GM21529 (cell line): ENCODE measurements at regions not wholly inside any gene's neighbourhood (a gene's known extent, or its start where the extent isn't known, plus 50 kb on each side); places are given as distances from the start of the nearest gene placed in this dataset.

ENCODE experiments used
- ATAC-seq: cut with Tn5 transposase; IDR thresholded peaks from one replicate; pipeline ENCODE4 v1.9.1; 2021; ENCODE audit not compliant: unreplicated experiment

DNA sequence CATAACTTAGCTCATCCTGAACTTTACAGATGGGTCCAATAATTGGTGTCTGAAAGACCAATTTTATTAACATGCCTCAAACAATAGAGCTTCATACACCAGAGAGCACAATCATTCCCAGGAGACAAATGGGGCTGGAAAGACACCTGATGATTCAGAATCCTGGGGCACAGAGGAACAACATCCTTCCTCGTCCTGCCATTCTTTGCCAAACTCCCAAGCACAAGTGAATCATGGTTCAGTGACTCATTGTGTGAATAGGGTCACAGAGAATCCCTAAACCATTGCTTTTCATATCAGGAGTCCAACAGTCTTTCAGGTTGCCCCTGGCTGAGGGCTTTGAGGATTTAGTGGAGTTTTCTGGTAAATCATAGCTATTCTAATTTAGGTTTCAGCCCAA lies 266.4 kb upstream of the BMP2 start:
- ATAC-seq, result no peak

DNA sequence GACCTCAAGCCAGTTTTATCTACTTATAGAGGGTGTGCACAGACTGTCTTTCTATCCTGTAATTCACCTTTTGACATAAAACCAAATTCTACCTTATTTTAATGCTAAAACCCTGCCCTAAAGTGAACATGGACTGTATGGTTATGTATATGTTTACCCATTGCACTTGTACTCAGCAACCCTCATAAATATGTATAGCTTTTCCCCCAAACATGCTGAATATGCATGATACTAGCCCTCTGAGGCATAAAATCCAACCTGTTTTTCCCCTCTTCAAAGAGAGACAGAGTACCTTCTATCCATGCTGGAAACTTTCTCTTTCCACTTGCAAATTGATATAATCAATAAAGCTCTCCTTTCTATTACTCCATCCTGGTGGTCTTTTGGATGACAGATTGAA lies 267.9 kb upstream of the BMP2 start:
- no peak for ATAC-seq

DNA sequence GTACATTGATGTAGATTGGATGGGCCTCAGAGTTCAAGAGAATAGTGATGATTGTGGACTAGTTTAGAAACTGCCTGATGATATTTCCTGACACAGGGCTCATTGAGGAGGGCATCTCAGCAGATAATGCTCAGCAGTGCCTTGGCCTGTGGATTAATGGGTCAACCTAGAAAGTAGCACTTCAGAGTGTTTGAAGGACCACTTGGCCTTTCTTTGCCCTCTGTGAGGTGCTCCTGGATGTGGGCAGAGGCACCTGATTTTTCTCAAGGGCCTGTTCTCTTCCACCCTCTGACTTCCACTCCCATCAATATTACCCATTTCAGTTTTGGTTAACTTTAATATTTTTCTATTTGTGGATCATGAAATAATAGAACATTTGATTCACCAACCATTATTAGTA lies 270.6 kb upstream of the BMP2 start:
- no peak for ATAC-seq

DNA sequence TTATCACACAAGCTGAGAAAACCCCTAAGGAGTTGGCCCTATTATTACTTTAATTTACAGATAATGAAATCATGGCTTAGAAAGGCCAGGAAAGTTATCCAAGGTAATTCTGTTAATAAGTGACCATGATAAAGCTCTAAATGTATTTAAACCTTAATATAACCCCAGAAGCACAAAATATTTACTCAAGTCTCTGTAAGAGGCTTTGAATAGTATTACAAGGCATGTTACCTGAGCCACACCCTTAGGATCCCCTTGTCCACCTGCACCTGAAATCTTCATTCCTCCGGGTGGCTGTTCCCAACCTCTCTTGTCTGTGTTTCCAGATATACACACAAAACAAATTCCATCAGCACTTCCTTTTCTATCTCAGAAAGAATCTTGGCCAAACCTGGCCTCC lies 271.6 kb upstream of the BMP2 start:
- no peak for ATAC-seq

DNA sequence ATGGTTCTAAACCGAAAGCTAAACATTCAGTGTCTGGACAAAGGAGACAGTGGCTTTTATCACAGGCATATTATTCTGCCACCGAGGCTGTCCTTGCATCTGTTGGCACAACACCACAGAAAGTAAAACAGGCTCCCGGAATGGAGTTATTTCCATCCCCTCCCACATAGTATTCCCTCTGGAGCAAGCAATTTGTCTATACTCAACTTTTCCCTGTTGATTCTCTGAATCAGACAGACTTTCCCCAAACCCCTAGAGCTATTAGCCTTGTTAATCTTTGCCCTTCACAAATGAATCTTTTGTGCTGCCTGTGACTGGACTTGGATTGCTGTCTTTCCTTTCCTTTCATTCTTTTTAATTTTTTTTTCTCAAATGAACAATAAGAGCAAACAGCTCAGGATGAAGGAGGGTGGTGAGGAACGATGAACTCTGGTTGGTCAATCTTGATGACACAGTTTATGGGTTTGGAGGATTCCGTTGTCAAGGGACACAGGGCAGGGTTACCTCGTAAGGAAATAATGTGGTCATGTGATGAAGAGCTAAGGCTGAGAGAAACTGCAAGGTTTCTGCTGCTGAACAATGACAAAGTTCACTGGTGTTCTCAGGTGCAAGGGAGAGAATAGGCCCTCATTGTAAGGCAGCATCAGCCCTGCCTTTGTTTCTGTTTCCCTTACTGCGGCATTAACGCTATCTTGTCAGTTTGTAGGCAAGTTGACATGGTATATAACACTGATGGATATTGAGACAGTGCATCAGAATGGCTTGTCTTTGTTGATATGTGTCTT lies 275.0 kb upstream of the BMP2 start:
- ATAC-seq, result no peak

DNA sequence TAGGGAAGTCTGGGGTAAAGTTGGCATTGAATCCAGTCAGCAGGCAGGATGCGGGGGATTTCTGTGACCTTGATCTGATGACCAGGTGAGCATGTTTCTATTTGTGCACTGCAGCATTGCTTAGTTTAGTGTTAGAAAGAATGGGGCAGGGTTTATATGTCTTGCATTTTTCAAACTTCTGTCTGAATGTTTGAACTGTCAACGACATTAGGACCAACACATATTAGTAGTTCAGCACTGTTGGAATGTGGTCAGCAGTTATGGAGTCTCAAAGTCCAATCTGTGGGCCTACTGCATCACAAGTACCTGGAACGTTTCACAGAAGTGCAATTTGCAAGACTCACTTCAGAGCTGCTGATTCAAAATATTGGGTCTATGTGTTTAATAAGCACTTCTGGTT lies 276.6 kb upstream of the BMP2 start:
- ATAC-seq, result no peak

DNA sequence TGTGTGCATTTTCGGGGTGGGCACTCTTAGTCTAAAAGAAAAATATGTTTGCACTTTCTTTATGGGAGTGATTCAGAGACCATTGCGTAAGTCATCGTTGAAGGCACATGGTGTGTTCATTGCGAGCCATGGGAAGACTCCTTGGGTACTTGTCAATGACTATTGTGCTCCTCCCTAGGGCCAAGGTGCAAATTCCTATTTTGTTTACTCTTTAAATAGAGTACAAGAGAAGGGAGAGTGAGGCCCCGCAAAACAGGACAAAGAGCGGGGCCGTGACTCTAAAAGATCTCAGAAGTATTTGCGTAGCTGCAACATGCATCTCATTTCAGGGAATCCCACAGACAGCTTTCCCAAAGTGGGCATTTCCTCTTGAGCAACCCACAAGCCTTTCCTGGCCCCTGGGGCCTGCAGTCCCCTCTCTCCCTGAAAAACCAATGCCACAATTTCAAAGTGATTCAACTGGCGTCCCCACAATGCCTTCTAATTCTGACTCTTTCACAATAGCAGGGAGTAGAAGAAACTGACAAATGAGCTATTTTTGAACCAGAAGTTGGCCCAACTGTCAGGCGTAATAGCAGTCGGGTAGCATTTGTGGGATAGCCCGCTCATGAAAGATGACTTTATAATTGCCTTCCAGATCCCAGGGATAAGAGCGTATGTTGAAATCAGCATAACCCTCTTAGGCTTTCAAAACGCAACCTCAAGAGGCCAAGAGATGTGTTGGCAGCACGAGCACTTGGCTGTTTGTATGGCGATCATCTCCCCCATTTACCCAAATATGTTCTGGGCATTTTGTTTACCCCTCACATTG lies 277.9 kb upstream of the BMP2 start:
- ATAC-seq, result no peak

DNA sequence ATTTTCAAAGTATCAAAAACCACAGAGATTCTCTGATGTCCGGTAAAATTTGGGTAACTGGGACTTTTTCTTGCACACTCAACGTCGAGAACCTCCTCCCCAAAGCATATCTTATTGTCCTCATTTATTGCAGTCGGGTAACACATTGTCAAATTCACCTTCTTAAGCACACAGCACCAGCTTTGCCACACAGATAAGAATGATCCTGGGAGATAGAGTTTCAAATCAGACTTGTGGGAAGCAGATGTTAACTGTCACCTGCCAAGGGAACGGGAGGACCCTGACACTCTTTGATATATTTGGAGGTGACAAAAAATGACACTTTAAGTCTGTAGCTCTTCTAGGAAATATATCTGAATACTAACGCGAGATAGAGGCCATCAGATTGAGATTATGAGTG lies 282.1 kb upstream of the BMP2 start:
- no peak for ATAC-seq

DNA sequence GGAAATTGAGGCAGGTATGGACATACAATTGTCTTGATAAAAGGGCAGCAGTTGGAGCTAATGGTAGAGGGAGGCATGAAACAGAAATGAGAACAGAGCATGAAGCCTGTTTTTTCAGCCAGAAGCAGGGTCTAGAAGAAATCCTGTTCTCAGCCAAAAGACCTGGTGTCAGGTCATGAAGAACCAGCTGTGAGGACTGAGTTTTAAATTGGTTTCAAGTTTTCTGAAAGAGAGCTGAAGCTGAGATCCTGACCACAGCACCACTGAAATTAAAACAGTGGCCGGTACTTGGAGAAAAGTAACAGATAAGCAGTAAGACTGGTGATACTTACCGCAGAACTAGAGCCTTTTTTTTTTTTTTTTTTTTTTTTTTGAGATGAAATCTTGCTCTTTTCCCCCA lies 283.8 kb upstream of the BMP2 start:
- ATAC-seq, result no peak

DNA sequence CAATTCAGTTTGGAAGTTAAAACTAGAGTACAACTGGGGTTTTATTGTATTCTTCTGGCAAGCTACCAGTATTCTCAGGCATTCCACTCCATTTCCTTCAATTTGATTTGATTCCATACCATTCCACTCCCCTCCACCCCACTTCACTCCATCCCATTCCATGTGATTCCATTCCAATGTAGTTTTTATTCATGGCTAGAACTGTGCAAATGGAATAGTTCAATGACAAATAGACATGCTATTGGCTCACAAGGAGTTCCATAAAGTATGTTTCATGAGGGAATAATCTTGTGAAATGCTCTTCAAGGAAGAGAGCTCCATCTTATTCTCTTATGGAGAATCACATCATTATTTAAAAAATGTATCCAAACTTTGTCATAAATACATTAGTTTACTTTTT lies 285.0 kb upstream of the BMP2 start:
- no peak for ATAC-seq

DNA sequence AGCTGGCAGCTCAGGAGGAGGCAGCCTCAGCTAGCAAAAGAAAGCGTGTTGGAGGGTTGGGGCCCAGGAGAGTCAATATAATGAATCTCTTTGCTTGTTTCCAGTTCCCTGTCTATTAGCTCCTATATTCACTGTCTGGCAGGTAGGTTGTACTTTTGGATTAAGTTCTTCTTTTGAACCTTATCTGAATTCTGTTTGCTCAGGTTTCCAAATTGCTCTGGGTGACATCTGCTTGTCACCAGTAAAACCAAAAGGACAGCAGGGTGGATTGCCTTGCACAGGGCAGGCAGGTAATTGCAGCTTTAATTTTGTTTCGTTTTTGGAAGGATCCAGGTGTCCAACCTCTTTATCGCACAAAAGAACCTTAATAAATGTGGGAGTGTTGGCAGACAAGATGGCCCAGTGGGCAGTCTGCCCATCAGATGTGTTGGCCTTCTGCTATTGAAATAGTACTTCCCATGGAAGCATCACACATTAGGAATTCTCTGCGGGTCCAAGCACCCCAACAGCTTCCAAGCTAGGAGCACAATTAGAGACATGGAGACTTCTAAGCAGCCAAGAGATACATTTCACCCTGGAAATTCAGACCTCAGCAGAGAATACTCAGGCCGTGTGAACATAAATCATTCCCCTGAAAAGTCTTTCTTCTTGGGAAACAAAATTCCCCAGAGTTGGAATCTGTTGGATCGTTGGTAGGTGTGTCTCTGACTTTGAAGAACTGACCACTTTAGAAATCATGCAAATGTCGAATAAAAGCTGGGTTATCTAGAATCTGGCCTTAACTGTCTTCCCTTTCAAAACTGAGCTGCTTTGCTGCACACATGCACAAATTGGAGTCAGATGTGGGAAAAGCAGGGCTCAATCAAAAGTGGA lies 286.9 kb upstream of the BMP2 start:
- ATAC-seq, result no peak

DNA sequence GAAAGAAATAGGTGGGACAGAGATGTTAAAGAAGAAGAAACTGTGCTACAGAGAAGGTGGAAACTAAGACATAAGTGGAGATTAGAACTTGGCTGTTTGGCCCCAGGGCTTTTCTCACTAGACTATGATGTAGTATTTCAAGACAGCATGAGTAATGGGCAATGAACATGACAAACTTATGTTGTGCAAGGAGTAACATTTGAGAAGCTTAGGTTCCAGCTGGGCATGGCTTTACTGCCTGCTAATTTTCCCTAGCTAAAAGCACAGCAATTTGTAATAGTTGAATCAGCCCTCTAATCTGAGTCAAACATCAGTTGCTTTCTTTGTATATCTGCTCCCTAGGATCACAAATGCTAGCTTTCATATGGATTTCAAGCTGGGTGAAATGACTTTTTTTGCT lies 294.3 kb upstream of the BMP2 start:
- no peak for ATAC-seq

DNA sequence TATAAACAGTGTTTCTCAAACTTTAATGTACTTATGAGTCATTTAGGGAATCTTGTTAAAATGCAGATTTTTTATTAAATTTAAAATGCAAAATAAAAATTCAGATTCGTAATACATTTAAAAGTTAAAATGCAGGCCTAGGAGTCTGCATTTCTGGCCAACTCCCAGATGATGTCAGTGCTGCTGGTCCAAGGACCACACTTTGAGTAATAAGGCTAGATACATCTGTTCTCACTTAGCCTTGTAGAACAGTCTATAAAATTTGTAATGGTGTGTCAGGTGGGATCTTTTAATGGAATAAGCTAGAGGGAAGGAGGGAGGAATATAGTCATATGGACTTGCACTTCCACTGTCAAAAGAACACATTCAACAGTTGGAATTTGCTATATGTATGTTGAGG lies 295.6 kb upstream of the BMP2 start:
- no peak for ATAC-seq

DNA sequence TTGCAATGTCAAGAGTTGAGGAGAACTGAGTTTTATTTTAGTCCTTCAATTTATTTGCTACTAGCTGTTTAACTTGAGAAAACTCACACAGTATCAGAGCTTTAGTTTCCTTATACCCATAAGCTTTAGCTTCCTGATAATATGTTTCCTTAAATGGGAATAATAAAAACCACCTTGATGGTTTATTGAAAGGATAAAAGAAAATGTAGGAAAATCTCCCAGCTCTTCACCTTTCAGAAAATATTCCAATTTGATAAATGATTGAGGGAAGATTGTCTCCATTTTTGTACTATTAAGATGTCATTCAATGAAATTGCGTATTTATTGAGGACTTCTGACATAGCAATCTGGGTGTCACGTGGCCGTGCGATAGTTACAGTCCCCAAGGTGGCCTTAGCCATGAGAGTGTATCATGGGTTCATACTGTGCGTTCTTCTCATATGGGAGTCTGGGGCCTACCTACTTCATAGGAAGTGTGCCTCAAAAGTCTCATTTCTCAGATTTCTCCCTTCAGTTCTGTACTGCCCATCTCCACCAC lies 296.3 kb upstream of the BMP2 start:
- no peak for ATAC-seq

DNA sequence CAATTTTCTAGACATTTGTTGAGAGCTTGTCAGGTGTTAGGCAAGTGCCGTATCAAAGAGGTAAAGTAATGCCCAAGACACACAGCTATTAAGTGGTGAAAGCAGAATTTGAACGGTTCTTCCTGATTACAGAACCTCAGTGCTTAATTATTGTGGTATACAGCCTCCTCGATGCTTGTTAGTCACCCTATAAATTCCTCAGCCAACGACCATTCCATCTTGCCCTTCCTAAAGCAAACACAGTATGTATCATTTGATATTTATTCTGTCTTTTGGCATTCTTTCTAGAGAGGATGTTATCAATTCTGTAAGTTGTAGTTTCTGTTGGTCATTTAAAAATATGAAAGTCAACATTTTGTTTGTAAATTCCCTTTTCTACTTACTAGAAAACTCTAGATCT lies 297.8 kb upstream of the BMP2 start:
- ATAC-seq, result no peak

DNA sequence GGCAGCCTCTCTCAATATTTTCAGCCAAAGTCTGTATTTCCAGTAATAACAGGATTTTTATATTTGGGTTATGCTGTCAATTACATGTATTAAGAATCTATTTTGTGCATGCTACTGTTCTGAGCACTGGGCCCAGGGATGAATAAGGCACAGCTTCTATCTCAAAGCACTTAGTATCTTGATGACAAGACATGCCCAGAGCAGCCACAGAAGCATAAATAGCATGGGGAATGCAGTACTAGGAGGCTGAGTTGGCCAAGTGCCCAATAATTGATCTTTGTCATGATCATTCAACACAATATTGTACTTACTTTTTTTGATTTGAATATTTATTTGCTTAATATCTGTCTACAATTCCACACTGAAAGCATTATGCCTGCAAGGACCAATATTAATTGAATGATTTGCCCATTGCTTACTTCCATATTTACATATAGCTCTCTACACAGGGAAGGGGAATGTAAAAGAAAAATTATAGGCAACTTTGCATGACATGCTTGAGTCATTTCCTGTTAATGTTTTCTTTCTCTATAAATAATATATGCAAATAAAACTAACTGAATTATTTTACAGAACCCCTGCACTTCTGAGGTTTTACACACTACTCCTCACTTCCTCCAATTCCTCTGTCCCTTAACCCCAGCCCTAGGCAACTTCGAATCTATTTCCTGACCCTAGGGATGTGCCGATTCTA lies 298.9 kb upstream of the BMP2 start:
- ATAC-seq, result no peak

DNA sequence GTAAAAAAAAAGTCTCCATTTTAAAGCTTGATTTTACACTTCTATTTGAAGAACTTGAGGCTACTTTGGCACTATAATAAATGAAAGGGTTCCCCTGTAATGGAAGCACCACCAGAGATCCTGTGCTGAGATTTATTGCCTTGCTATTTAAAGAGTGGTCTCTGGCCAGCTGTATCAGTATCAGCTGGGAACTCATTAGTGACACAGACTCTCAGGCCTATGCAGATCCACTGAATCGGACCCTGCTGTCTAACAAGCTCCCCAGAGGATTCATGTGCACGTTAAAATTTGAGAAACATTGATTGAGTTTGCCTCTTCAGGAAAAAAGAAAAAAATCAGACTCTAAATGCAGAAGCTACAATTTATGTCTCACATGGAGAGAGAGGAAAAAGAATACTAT lies 299.9 kb upstream of the BMP2 start:
- no peak for ATAC-seq

DNA sequence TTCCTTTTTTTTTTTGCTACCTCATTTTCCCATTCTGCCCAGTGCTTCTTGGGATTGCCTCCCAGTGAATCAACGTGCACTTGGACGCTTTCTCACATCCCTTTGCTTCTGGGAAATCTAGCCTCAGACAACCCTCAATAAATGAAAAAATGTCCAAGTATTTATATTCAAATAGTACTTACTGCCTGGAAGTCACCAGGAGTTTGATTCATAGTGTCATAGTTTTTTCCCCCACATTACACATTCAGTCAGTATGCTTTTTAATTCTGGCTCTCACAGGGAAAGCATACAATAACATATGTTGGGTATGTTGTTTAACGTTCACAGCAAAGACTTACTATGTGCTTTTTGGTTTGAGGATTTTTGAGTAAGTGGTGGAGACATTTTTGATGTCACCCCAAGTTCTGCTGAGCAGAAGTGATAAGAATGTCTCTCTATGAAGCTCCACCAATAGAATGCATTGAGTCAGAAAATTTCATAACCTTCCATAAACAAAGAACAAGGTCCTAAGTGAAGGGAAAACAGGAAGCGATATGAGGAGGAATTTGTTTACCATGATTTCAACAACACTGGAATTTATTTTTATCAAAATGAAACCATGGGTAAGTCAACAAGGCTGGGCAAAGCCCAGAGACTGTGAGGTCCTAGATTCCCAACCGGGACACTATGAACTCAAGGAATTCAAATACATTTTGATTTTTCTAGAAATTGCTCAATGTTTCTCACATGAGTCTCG lies 301.2 kb upstream of the BMP2 start:
- ATAC-seq, result no peak

DNA sequence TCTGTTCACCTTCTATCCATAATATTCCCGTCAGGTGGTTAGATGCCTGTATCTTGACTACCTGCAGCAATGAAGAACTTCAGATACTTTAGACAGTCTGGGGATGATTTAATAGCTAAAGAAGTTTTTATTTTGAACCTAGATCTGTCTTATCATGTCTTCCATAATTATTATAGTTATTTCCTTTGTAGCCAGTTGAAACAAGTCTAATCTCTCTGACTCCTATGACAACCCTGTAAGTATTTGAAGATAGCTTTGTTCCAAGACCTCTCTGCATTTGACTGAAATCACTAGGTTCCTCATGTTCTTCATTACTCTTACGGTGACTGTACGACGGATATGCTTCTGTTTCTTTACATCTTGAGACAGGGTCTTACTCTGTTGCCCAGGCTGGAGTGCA lies 316.6 kb upstream of the BMP2 start:
- no peak for ATAC-seq

DNA sequence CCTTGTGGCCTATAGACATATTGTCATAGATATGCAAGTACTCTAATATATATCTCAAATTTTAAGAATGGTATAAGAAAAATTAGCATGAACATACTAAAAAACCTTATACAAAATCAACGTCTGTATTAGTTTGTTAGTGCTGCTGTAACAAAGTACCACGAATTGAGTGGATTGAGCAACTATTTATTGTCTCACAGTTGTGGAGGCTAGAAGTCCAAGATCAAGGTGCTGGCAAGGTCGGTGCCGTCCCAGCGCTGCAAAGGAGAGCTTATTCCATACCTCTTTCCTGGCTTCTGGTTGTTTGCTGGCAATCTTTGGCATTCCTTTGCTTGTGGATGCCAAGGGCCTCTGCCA lies 317.6 kb upstream of the FERMT1 start:
- no peak for ATAC-seq
